HG03103 (cell line): ENCODE measurements at regions not wholly inside any gene's neighbourhood (a gene's known extent, or its start where the extent isn't known, plus 50 kb on each side); places are given as distances from the start of the nearest gene placed in this dataset.

Experiments used
- ATAC-seq: cut with Tn5 transposase; IDR thresholded peaks from one replicate; pipeline ENCODE4 v1.9.1; 2021; ENCODE audit warnings: low read depth; ENCODE audit not compliant: unreplicated experiment

- no peak for ATAC-seq
Measured at GRCh38 chr13:63614874-63615612, 2199.4 kb upstream of the PCDH20 start.

GRCh38 chr13:63607153-63607552 is 2191.5 kb upstream of the PCDH20 start:
- ATAC-seq, result no peak

GRCh38 chr13:63605962-63606361 is 2190.3 kb upstream of the PCDH20 start:
- no peak for ATAC-seq

DNA sequence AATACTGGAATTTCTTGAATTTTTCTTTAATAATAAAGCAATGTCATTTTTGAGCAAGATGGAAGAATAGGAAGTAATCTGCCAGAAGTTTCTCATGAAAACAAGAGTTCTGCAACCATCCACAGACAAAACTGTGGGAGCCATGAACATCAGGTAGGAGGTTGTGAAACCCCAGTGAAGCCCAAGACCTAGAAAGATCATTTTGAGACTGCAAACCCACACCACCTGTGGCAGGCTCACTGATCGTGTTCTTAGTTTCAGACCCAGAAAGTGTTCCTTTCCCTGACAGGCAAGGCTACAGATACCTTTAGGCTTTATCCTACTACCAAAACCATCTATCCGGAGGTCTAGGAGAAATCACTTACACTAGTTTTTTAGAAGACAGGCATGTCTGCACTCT is 2189.8 kb upstream of the PCDH20 start:
- ATAC-seq, result no peak

DNA sequence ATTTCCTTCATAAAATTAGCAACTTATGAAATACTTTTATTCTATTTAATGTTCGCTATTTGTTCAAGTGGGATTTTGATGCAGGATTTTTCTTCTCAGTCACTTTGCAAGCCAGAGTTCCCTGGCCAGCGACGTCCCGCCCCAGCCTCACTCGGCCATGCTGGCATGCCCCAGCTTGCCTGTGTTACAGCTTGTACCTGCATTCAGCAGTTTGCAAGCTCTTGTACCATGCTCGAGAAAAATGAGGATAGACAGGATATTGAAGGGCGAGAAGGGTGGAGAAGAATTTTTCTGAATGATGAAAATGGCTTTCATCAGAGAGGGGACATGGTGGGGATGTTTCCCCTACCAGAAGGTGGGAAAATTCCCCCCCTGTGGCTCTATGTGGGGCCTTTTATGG is 2180.2 kb upstream of the PCDH20 start:
- no peak for ATAC-seq

GRCh38 chr13:63586467-63586866 is 2170.8 kb upstream of the PCDH20 start:
- ATAC-seq, result no peak

- ATAC-seq, result no peak
Measured at GRCh38 chr13:63578796-63579195, 2163.1 kb upstream of the PCDH20 start.

DNA sequence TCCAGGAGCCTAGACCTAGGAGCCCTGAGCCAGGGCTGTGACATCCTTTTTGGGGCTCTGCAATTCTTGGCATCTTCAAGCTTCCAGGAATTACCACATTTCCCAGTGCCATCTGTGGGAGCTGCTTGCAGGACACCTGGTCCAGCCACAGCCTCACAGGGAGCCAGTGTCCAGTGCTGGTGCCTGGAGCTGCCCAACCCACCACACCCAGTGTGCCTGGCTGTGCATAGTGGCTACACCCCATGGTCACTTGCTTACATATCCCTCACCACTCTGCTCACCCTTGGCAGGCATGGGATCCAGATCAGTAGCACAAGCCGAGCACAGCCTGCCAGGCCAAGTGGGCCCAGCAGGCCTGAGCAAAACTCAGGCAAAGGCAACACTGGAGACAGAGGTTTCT is 2151.4 kb upstream of the PCDH20 start:
- ATAC-seq, result no peak

DNA sequence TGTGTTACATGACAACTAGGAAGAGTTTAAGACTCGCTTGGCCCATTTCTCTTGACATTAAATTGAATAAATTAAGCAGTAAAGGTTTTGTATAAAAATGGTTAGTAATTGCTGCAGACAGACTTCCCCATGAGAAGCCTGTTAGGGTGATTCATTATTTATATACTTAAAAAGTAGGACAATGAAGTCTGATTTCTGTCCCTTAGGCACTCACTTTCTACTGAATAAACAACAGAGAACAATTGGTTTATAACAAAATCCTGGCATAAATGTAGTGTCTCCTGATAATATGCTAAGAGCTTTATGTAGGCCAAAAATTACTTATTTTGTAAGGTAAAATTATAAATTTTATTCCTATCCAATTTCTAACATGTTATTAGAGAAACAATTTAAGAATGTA is 2138.5 kb upstream of the PCDH20 start:
- no peak for ATAC-seq

DNA sequence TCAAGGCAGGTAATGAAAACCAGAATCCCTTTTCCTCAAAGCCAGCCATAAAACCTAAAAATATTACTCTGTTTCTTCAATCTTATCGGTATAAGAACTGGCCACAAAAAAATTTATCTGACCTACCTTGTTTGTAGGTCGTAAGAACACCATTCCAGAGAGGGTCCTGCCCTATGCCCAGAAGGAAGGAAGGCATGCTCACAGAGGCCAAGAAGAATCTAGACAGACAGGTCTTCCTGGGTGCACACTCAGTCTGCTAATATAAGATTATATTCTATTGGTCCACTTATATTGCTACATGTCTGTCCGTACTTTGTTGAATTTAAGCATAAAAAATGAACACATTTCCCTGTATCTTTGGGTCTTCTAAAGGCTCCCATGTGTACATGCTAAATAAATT is 2136.1 kb upstream of the PCDH20 start:
- ATAC-seq, result no peak

DNA sequence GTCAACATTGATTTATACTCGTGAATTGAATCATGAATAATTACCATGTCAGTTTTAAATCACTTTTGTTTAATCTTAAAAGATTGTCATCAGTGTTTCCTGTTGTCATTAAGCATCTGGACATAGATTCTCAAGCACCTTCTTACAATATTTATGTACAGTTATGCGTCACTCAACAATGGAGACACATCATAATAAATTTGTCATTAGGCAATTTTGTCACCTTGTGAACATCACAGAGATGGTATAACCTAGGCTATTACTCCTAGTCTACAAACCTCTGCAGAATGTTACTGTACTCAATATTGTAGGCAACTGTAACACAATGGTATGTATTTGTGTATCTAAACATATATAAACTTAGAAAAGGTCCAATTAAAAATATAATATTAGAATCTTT is 2130.9 kb upstream of the PCDH20 start:
- no peak for ATAC-seq

- no peak for ATAC-seq
Measured at GRCh38 chr13:63542770-63543169, 2127.1 kb upstream of the PCDH20 start.

DNA sequence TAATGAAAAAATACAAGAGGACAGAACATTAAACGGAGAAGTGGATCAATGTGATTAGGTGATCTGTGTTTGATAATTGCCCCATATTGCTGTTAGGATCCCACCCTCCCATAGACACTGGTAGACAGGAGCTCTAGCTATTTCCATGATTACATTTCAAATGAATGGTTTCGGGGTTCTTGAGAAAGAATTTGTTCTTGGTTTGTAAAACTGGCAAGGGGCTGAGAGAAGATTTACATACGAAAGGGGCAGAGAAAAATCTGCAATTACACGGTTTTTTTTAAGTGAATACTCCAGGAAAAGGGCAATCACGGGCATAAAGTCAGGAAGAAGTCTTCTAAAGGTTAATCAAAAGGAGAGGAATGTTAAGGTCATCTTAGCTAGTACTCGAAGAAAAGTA is 2125.7 kb upstream of the PCDH20 start:
- no peak for ATAC-seq

GRCh38 chr13:63540061-63540460 is 2124.4 kb upstream of the PCDH20 start:
- no peak for ATAC-seq

- ATAC-seq, result no peak
Measured at GRCh38 chr13:63517371-63517770, 2101.7 kb upstream of the PCDH20 start.

- ATAC-seq, result no peak
Measured at GRCh38 chr13:63516124-63516523, 2100.5 kb upstream of the PCDH20 start.

- ATAC-seq, result no peak
Measured at GRCh38 chr13:63514886-63515285, 2099.2 kb upstream of the PCDH20 start.

- ATAC-seq, result no peak
Measured at GRCh38 chr13:63512095-63512494, 2096.4 kb upstream of the PCDH20 start.

- ATAC-seq, result no peak
Measured at GRCh38 chr13:63501702-63502101, 2086.1 kb upstream of the PCDH20 start.

DNA sequence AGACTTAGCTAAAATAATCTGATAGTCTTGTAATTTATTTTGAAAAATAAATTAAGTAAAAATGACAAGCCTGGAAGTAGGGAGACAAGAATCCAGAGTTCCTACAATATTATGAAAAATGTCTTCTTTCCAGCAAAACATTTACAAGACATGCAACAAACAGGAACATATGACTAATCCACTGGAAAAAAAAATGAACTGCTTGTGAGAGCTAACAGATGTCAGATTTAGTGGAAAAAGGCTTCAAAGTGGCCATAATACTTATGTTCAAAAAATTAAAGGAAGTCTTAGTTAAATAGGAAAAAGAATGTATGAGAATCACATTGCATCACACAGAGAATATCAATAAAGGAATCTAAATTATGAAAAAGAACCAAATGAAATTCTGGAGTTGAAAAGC is 2082.0 kb upstream of the PCDH20 start:
- ATAC-seq, result no peak

DNA sequence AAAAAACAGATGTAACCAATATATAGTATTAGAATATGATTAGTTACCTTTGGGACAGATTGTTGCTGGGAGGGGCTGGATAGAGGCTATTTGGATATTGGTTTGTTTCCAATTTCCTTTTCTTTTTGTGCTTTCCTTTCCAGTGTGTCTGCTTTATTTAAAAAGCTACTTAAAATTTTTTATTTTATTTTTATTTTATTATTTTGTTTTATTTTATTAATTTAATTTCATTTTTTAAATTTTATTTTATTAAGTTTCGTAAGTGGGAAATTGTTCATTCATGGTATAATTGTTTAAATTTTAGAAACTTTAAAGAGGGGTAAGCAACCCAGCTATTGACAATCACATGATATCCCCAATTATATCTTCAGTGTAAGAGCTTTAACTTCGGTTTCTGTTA is 2077.0 kb upstream of the PCDH20 start:
- ATAC-seq, result no peak

- ATAC-seq, result no peak
Measured at GRCh38 chr13:63490149-63490548, 2074.5 kb upstream of the PCDH20 start.

DNA sequence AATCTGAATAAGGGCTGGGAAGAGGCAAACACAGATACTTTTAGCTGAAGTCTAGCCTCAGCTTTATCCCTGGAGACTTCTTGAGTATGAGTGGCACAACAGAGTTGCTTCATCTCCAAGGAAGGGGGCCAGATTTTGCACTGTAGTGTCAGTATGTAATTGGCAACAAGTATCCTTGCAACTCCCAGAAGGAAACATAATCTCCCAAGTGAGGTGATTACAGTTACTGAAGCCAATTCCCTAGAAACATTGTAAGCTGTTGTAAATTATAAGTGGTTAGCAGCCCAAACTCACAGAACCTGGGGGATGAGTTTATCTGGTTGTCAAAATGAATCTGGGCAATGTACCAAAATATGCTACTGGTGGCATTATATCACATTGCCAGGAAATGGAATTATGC is 2065.7 kb upstream of the PCDH20 start:
- no peak for ATAC-seq
